ENCODE measurements at regions not wholly inside any gene's neighbourhood (a gene's known extent, or its start where the extent isn't known, plus 50 kb on each side); places are given as distances from the start of the nearest gene placed in this dataset.
"Not testable (repeated sequence)": the region's sequence is repeated elsewhere in the genome, so short reads cannot be mapped to it uniquely, and the experiment has no call there.

- peaks cover 4 to 60% of the 10 kb centered on the region in 2 donors for H3K9me3 ChIP-seq (ENCODE audit: control insufficient read depth in 2 of 2, insufficient read depth in 1 of 2, low read depth in 1 of 2, low read length in 1 of 2)
- whole genome bisulfite sequencing, 3 donors = 81 to 86% (median 84%) methylated on average over 3 of the region's 3 CpGs
- H3K27me3 ChIP-seq (ENCODE audit: control insufficient read depth in 3 of 3, insufficient read depth in 3 of 3, low read length in 3 of 3); H3K4me1 ChIP-seq (ENCODE audit: control insufficient read depth in 3 of 3, insufficient read depth in 2 of 3, low read depth in 1 of 3, low read length in 2 of 3); H3K4me3 ChIP-seq (ENCODE audit: low read depth in 1 of 3, low read length in 3 of 3); H3K27ac ChIP-seq (ENCODE audit: low read depth in 1 of 3, low read length in 2 of 3); DNase-seq; FAIRE-seq; H3K36me3 ChIP-seq (ENCODE audit: control insufficient read depth in 3 of 3, insufficient read depth in 2 of 3, low read depth in 1 of 3, low read length in 3 of 3): not testable (repeated sequence)
Observed at GRCh38 chr15:20277451-20277850, 264.1 kb downstream of the GOLGA6L6 start.

GRCh38 chr15:20276312-20277114 is 265.1 kb downstream of the GOLGA6L6 start:
- not testable (repeated sequence) for H3K4me3 ChIP-seq (ENCODE audit: low read depth in 1 of 3, low read length in 3 of 3); H3K36me3 ChIP-seq (ENCODE audit: control insufficient read depth in 3 of 3, insufficient read depth in 2 of 3, low read depth in 1 of 3, low read length in 3 of 3); H3K27ac ChIP-seq (ENCODE audit: low read depth in 1 of 3, low read length in 2 of 3); DNase-seq; H3K4me1 ChIP-seq (ENCODE audit: control insufficient read depth in 3 of 3, insufficient read depth in 2 of 3, low read depth in 1 of 3, low read length in 2 of 3); FAIRE-seq; H3K27me3 ChIP-seq (ENCODE audit: control insufficient read depth in 3 of 3, insufficient read depth in 3 of 3, low read length in 3 of 3)
- WGBS, 3 donors = 75 to 79% (median 77%) methylated on average over 13 of the region's 13 CpGs
- H3K9me3 ChIP-seq (ENCODE audit: control insufficient read depth in 2 of 2, insufficient read depth in 1 of 2, low read depth in 1 of 2, low read length in 1 of 2) = peaks cover 5 to 61% of the 10 kb centered on the region in 2 donors

- not testable (repeated sequence) for H3K27me3 ChIP-seq (ENCODE audit: control insufficient read depth in 3 of 3, insufficient read depth in 3 of 3, low read length in 3 of 3); H3K4me3 ChIP-seq (ENCODE audit: low read depth in 1 of 3, low read length in 3 of 3); H3K27ac ChIP-seq (ENCODE audit: low read depth in 1 of 3, low read length in 2 of 3); DNase-seq; H3K36me3 ChIP-seq (ENCODE audit: control insufficient read depth in 3 of 3, insufficient read depth in 2 of 3, low read depth in 1 of 3, low read length in 3 of 3); FAIRE-seq; H3K4me1 ChIP-seq (ENCODE audit: control insufficient read depth in 3 of 3, insufficient read depth in 2 of 3, low read depth in 1 of 3, low read length in 2 of 3)
- 59 to 62% (median 61%) methylated on average over 5 of the region's 5 CpGs for WGBS, 3 donors
- peaks cover 5 to 56% of the 10 kb centered on the region in 2 donors for H3K9me3 ChIP-seq (ENCODE audit: control insufficient read depth in 2 of 2, insufficient read depth in 1 of 2, low read depth in 1 of 2, low read length in 1 of 2)
Observed at GRCh38 chr15:20275373-20275967, 266.1 kb downstream of the GOLGA6L6 start.

- Histone ChIP-seq H3K36me3 (ENCODE audit: control insufficient read depth in 3 of 3, insufficient read depth in 2 of 3, low read depth in 1 of 3, low read length in 3 of 3) (no peaks in the 10 kb centered on the region), H3K4me1 (ENCODE audit: control insufficient read depth in 3 of 3, insufficient read depth in 2 of 3, low read depth in 1 of 3, low read length in 2 of 3) (no peaks in the 10 kb centered on the region), H3K27ac (ENCODE audit: low read depth in 1 of 3, low read length in 2 of 3) (no peak overlapping the region), H3K4me3 (ENCODE audit: low read depth in 1 of 3, low read length in 3 of 3) (no peak overlapping the region), H3K27me3 (ENCODE audit: control insufficient read depth in 3 of 3, insufficient read depth in 3 of 3, low read length in 3 of 3) (no peaks in the 10 kb centered on the region), H3K9me3 (ENCODE audit: control insufficient read depth in 2 of 2, insufficient read depth in 1 of 2, low read depth in 1 of 2, low read length in 1 of 2) (peaks cover 3 to 51% of the 10 kb centered on the region in 2 donors)
- WGBS, 3 donors = 74 to 78% (median 75%) methylated on average over 14 of the region's 14 CpGs
- FAIRE-seq = no peak
- DNase-seq = no peak
Observed at GRCh38 chr15:20272422-20273184, 269.0 kb downstream of the GOLGA6L6 start.

GRCh38 chr15:20271647-20272046 is 270.0 kb downstream of the GOLGA6L6 start:
- Histone ChIP-seq H3K4me3 (ENCODE audit: low read depth in 1 of 3, low read length in 3 of 3) (no peak overlapping the region), H3K27ac (ENCODE audit: low read depth in 1 of 3, low read length in 2 of 3) (no peak overlapping the region), H3K27me3 (ENCODE audit: control insufficient read depth in 3 of 3, insufficient read depth in 3 of 3, low read length in 3 of 3) (no peaks in the 10 kb centered on the region), H3K36me3 (ENCODE audit: control insufficient read depth in 3 of 3, insufficient read depth in 2 of 3, low read depth in 1 of 3, low read length in 3 of 3) (no peaks in the 10 kb centered on the region), H3K9me3 (ENCODE audit: control insufficient read depth in 2 of 2, insufficient read depth in 1 of 2, low read depth in 1 of 2, low read length in 1 of 2) (peaks cover 3 to 46% of the 10 kb centered on the region in 2 donors), H3K4me1 (ENCODE audit: control insufficient read depth in 3 of 3, insufficient read depth in 2 of 3, low read depth in 1 of 3, low read length in 2 of 3) (no peaks in the 10 kb centered on the region)
- DNase-seq (no peak), FAIRE-seq (no peak)
- 56 to 66% (median 62%) methylated on average over 5 of the region's 5 CpGs for WGBS, 3 donors

GRCh38 chr15:20269956-20270355 is 271.6 kb downstream of the GOLGA6L6 start:
- not testable (repeated sequence) for FAIRE-seq; H3K4me1 ChIP-seq (ENCODE audit: control insufficient read depth in 3 of 3, insufficient read depth in 2 of 3, low read depth in 1 of 3, low read length in 2 of 3); H3K27ac ChIP-seq (ENCODE audit: low read depth in 1 of 3, low read length in 2 of 3); H3K36me3 ChIP-seq (ENCODE audit: control insufficient read depth in 3 of 3, insufficient read depth in 2 of 3, low read depth in 1 of 3, low read length in 3 of 3); H3K4me3 ChIP-seq (ENCODE audit: low read depth in 1 of 3, low read length in 3 of 3); H3K27me3 ChIP-seq (ENCODE audit: control insufficient read depth in 3 of 3, insufficient read depth in 3 of 3, low read length in 3 of 3); DNase-seq
- WGBS, 3 donors = 83 to 92% (median 89%) methylated on average over 5 of the region's 5 CpGs
- peaks cover 3 to 45% of the 10 kb centered on the region in 2 donors for H3K9me3 ChIP-seq (ENCODE audit: control insufficient read depth in 2 of 2, insufficient read depth in 1 of 2, low read depth in 1 of 2, low read length in 1 of 2)

- peaks cover 3 to 49% of the 10 kb centered on the region in 2 donors for H3K9me3 ChIP-seq (ENCODE audit: control insufficient read depth in 2 of 2, insufficient read depth in 1 of 2, low read depth in 1 of 2, low read length in 1 of 2)
- WGBS, 3 donors = 88 to 90% (median 89%) methylated on average over 6 of the region's 6 CpGs
- H3K36me3 ChIP-seq (ENCODE audit: control insufficient read depth in 3 of 3, insufficient read depth in 2 of 3, low read depth in 1 of 3, low read length in 3 of 3); H3K27me3 ChIP-seq (ENCODE audit: control insufficient read depth in 3 of 3, insufficient read depth in 3 of 3, low read length in 3 of 3); H3K27ac ChIP-seq (ENCODE audit: low read depth in 1 of 3, low read length in 2 of 3); H3K4me1 ChIP-seq (ENCODE audit: control insufficient read depth in 3 of 3, insufficient read depth in 2 of 3, low read depth in 1 of 3, low read length in 2 of 3); FAIRE-seq; H3K4me3 ChIP-seq (ENCODE audit: low read depth in 1 of 3, low read length in 3 of 3); DNase-seq: not testable (repeated sequence)
Observed at GRCh38 chr15:20267996-20268395, 273.6 kb downstream of the GOLGA6L6 start.

GRCh38 chr15:20267051-20267730 is 274.4 kb downstream of the GOLGA6L6 start:
- H3K4me1 ChIP-seq (ENCODE audit: control insufficient read depth in 3 of 3, insufficient read depth in 2 of 3, low read depth in 1 of 3, low read length in 2 of 3); FAIRE-seq; H3K36me3 ChIP-seq (ENCODE audit: control insufficient read depth in 3 of 3, insufficient read depth in 2 of 3, low read depth in 1 of 3, low read length in 3 of 3); H3K27ac ChIP-seq (ENCODE audit: low read depth in 1 of 3, low read length in 2 of 3); H3K27me3 ChIP-seq (ENCODE audit: control insufficient read depth in 3 of 3, insufficient read depth in 3 of 3, low read length in 3 of 3); DNase-seq; H3K4me3 ChIP-seq (ENCODE audit: low read depth in 1 of 3, low read length in 3 of 3): not testable (repeated sequence)
- 71 to 72% (median 71%) methylated on average over 6 of the region's 6 CpGs for WGBS, 3 donors
- H3K9me3 ChIP-seq (ENCODE audit: control insufficient read depth in 2 of 2, insufficient read depth in 1 of 2, low read depth in 1 of 2, low read length in 1 of 2) = peaks cover under 1 to 41% of the 10 kb centered on the region in 2 donors

All from small intestine (tissue), 7 donors.